GM19452 (cell line): ENCODE measurements at regions not wholly inside any gene's neighbourhood (a gene's known extent, or its start where the extent isn't known, plus 50 kb on each side); places are given as distances from the start of the nearest gene placed in this dataset.

Source experiments
- ATAC-seq: cut with Tn5 transposase; IDR thresholded peaks from one replicate; pipeline ENCODE4 v1.9.1; 2021; ENCODE audit not compliant: unreplicated experiment

DNA sequence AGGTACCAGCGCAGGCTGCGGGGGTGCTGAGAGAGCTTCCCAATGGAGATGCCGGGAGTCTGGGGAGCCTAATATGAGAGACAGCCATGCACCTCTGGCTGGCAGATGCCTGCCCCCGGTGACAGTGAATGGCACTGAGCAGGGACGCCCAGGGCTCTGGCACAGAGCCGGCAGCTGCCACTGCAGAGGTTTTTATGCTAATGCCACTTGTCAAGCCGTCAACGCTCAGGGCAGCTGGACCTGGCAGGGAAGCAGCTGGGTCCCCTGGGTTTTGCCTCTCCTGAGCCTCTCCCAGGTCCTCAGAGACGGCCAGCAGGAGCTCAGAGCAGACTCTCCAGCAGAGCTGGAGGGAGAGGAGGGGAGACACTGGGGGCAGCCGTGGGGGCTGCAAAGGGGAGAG, 573.6 kb downstream of the BUD13 start:
- ATAC-seq: no peak

GRCh38 chr11:116194156-116194904, 578.5 kb downstream of the BUD13 start:
- ATAC-seq: no peak

DNA sequence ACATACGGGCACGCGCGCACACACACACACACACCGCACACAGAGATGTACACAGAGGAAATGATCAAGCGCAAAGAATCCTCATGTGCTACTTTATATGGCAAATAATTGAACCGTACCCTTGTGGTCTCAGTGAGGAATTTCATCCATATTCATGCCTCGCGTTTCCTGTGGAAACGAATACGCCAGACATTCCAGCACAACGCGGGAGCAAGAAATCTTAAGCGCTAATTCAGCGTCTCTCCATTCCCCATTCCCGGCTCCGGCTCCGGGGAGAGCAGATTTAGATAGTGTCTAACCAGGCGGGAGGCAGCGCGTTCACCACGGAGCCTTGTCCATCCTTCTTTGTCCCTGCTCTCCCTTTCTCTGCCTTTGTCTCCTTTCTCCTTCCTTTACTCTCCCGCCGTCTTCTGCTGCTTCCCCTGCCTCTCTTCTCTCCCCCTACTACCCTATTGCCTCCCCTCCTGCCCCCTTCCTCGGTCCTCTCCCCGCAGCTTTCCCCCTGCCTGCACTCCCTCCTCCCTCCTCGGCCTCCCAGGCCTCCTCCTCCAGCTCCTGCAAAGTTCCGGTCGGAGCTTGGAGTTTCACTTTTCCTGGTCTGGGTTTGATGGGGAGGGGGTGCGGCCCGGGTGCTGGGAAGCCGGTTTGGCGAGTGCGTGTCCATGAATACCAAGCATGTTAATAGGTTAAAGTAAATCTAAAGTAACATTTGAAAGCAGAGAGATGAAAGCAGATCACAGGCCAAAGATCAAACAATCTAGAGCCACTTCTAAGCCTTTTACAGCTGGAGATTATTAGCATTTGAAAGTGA, 579.3 kb downstream of the BUD13 start:
- no peak for ATAC-seq

DNA sequence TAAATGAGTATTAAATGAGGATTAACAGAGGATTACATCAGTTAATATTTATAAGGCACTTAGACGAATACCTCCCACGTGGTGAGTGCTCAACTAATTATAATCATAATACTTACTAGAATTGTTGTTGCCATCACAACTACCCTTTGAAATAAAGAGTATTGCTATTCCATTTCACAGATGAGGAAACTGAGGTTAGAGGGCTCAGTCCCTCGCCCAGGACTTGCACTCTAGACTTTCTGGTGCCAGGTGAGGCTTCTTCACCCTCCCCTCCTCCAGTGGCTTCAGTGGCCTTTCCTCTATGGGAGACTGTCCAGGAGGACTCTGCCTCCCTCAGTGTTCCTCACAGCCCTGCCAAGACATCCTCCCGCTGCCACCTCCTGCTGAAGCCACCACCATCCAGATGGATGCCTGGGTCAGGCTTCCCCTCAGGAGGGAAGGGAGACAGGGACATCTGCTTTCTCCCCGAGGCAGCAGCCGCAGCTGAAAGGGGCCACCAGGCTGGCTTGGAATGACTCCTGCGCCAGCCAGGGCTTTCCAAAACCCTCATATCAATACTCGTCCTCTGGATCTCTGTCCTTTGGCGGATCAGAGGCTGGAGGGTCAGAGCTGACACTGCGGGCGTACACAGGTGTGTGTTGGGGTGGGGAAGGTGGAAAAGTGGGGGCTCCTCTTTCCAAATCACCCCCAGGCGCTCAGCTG, 580.1 kb downstream of the BUD13 start:
- no peak for ATAC-seq

DNA sequence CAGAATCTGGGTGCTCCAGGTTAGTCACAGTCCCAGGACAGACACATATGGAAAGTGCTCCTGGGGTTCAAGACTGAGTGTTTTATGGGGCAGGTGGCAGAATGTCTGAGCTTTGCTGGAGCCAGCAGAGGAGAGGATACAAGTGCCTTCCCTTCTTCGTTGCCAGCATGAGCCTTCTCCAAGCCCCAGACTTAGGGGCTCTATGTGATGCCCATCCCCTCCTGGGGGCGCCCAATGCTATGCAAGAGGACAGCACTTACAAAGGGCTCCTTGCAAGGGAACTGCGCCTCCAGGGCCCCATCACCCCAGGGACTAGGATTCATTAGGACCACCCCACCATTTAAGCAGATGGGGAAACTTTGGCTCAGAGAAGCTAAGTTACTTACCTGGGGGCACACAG, 581.9 kb downstream of the BUD13 start:
- ATAC-seq: no peak

DNA sequence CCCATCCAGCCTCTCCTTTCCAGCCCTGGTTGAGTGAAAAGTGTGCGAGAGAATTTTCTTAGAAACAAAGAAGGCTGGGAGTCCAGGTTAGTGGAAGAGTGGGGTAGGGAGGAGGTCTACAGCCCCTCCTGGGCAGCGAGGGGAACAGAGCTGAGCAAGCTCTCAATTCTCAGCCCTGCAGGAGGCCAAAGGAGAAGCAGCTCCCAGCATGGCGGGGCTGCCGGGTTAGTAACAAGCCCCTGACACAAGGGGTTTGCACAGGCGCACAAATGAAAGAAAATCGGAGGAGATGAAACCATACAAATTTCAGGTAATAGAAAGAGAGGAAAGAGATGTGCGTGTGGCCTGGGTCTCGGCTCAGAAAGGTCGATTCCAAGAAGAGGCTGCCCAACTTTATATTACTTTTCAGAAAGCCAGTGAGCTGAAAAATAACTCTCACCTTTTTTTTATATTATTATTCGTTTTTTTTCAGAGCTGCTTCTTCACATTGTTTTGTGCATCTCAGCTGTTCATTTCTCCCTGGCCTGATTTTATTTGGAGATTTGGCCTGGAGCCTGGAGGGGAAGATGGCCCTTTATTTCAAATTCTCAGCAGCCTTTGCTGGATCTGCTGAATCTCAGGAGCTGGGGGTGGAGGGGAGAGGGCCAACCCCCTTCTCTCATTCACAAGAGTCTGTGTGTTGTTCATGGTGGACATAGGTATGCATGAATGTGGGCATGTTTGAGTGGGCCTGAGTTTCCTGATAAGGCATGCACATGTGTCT, 583.2 kb downstream of the BUD13 start:
- ATAC-seq: no peak

DNA sequence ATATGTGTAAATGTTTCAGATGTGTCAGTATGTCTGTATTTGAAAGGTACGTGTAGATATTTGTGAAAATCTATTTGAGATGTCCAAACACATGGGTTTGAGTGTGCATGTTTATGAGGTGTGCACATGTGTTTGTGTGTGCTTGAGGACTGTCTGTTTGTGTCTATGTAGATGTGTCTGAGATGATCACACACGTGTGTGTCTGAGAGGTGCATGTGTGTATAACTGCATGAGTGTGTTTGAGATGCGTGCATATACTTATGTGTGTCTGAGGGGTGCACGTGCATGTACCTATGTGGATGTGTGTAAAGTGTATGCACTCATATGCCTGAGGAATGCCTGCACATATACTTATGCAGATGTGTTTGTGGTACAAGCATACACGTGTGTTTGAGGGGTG, 584.4 kb downstream of the BUD13 start:
- no peak for ATAC-seq

DNA sequence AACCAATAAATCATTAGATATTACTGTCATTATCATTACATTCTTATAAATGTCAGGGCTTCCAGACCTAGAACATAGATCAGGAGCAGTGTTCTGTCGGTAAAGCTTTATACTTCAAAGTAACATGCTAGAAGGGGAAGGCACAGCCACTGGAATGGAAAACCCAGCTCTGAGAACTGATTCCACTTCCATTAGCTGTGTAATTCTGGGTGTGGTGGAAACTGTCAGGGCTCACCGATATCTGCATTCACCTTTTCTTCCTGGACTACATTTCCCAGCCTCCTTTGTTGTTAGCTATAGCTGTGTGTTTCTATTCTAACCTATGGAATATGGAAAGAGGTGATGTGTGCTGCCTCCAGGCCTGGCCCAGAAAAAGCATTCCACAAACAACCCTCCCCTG, 585.8 kb downstream of the BUD13 start:
- no peak for ATAC-seq

DNA sequence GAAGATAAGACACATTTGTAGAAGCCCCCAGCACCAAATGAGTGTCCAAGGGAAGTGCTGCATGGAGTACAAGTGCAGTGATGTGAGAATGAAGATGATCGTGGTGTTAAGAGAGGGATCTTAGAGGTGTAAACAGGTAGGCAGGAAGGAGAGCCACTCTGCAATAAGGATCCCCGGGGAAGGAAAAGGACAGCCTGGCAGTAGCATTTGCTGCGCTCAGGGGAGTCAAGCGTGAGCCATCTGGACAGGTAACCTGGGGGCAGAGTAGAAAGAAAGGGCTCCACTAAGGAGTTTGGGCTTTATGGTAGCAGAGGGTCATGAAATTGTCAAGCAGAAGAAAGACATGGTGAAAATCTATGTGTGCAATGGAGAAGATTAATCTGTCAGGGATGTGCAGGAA, 587.2 kb downstream of the BUD13 start:
- ATAC-seq: no peak

DNA sequence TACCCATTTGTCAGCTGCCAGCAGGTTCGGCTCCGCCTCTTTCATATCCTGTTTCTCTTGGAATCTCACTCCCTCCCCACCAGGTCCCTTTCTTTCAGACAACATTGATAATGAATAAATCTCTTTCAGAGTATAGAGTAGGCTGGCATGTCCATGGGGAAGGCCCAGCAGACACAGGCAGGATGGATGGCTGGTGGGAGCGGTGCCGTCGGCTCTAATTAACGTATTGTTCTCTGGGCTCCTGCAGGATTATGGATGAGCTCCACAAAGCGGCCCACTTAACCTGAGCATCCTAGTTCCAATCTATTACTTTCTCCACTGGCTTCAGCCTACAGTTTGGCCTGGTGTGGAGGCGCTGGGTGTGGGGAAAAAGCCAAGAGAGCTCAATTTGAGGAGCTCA, 588.0 kb downstream of the BUD13 start:
- no peak for ATAC-seq

DNA sequence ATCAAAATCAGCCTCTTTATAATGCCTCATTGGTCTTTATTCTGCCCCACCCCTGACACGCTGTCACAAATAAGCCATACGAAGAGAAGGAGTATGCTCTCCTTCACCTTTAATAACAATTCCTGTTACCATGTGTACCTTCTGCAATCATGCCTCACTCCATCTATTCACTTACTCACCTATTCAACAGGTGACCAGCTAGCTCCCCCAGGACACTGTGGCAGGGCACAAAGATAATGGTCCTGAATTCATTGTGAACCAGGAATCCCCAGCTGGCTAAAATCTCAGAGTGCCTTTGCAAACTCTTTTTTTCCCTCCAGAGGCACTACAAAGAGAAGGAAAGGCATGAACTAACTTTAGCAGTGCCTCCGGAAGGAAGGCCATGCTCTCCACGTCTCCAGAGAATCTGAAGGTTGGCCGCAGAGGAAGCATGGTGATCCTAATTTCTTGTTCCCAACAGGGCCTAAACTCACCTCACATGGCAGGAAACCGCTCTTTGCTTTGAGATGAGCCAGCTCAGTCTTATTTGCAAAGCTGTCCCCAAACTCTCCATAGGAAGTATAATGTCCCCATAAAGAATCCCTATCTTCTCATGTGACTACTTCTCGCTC, 590.3 kb downstream of the BUD13 start:
- no peak for ATAC-seq

GRCh38 chr11:116180806-116181600, 591.8 kb downstream of the BUD13 start:
- no peak for ATAC-seq

- no peak for ATAC-seq
These were observed 593.4 kb downstream of the BUD13 start for GRCh38 chr11:116179401-116179800.

GRCh38 chr11:116177521-116178210, 595.1 kb downstream of the BUD13 start:
- no peak for ATAC-seq

- no peak for ATAC-seq
These were observed 596.2 kb downstream of the BUD13 start for GRCh38 chr11:116176484-116177005.

- ATAC-seq: no peak
These were observed 597.1 kb downstream of the BUD13 start for GRCh38 chr11:116175707-116176106.

- no peak for ATAC-seq
These were observed 598.6 kb downstream of the BUD13 start for GRCh38 chr11:116173941-116174911.

DNA sequence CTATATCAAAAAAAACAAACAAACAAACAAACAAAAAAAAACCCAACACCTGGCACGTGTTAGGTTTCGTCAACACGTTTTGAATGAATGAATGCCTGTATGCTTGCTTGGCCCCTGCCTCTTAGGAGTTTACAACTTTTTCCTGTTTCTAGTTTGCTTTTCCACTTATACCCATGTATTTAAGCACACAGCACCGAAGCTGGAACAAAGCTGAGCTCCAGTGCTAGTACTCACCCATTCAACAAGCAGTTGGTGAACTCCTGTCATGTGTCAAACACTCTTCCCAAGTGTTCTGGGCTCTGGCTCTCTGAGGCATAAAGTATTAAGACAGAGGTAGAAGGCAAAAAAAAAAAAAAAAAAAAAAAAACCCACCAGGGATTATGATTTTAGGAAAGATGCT, 599.3 kb downstream of the BUD13 start:
- ATAC-seq: no peak
